Naive thymus-derived CD8-positive, alpha-beta T cell (primary cell): ENCODE measurements at regions not wholly inside any gene's neighbourhood (a gene's known extent, or its start where the extent isn't known, plus 50 kb on each side); places are given as distances from the start of the nearest gene placed in this dataset.

Source experiments
- ATAC-seq, 2 donors: fragments of 150-1000 bp; cut with Tn5 transposase in 1 of 2; sonication (Bioruptor Pico), chemical (Tn5 transposase) in 1 of 2; 1 replicate in 1 of 2; 2 replicates in 1 of 2; pipeline ENCODE4 v1.10.0; 2021; ENCODE audit warnings: mild to moderate bottlenecking in 2 of 2, moderate library complexity in 2 of 2
- POLR2A ChIA-PET: fragments of 350-600 bp; sonication (Branson Sonifier 250); formaldehyde crosslinking; loops from one replicate; lab custom pipeline; 2021; ENCODE audit warnings: antibody characterized with exemption; lab: Charles Lee
- DNase-seq, 10 donors: peaks; one replicate each; pipeline versions ENCODE4 v3.0.0 to v3.0.0-alpha.2; 2020 to 2022
- H3K27ac Mint-ChIP-seq, 10 donors: one replicate each; pipeline ENCODE4 v1.8.0; 2020 to 2022; ENCODE audit warnings: mild to moderate bottlenecking in 10 of 10, mixed read lengths in 10 of 10, moderate library complexity in 4 of 10, inconsistent platforms in 1 of 10
- H3K27me3 Mint-ChIP-seq, 5 donors: one replicate each; pipeline ENCODE4 v1.8.0; 2021 to 2022; ENCODE audit warnings: mixed read lengths in 5 of 5
- H3K36me3 Mint-ChIP-seq, 3 donors: one replicate each; pipeline ENCODE4 v1.8.0; 2020 to 2022; ENCODE audit warnings: mixed read lengths in 3 of 3, mild to moderate bottlenecking in 2 of 3, inconsistent platforms in 1 of 3
- H3K4me1 Mint-ChIP-seq, 4 donors: one replicate each; pipeline ENCODE4 v1.8.0; 2021 to 2022; ENCODE audit warnings: mixed read lengths in 4 of 4
- H3K4me3 Mint-ChIP-seq, 10 donors: one replicate each; pipeline ENCODE4 v1.8.0; 2020 to 2022; ENCODE audit warnings: mild to moderate bottlenecking in 10 of 10, mixed read lengths in 10 of 10, moderate library complexity in 6 of 10, inconsistent platforms in 1 of 10
- H3K9me3 Mint-ChIP-seq, 9 donors: one replicate each; pipeline ENCODE4 v1.8.0; 2020 to 2022; ENCODE audit warnings: mixed read lengths in 9 of 9, mild to moderate bottlenecking in 3 of 9, inconsistent platforms in 1 of 9, moderate library complexity in 1 of 9

DNA sequence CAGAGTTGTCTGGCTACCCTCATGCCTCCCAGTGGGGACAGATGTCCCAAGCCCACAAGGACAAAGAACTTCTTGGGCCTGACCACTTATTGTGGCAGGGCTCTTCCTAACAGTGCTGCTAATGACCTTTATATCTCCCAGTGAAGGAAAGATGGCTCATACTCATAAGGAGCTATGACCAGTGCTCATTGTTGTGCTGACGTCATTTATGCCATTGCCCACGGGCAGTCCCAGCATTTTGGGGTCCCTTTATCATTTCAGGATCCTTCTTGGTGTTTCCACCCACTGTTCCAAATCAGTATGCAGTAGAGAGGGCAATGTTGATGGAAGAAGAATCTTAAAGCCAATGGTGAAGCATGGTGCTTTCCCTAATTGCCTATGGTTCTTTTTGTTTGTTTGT is 1640.0 kb upstream of the PRR20A start:
- POLR2A ChIA-PET: no interaction called here
- H3K36me3 Mint-ChIP-seq: no peaks in the 10 kb centered on the region
- H3K4me3 Mint-ChIP-seq: no peak overlapping the region
- H3K27ac Mint-ChIP-seq: no peak overlapping the region
- no peaks in the 10 kb centered on the region for H3K4me1 Mint-ChIP-seq
- DNase-seq (no peak), ATAC-seq (no peak)
- H3K9me3 Mint-ChIP-seq: peaks cover 7 to 39% (median 18%) of the 10 kb centered on the region in 9 donors
- H3K27me3 Mint-ChIP-seq: no peaks in the 10 kb centered on the region

- Mint-ChIP-seq H3K36me3 (no peaks in the 10 kb centered on the region), H3K27ac (no peak overlapping the region), H3K9me3 (peaks cover 0 to 15% (median 8%) of the 10 kb centered on the region in 9 donors), H3K27me3 (no peaks in the 10 kb centered on the region), H3K4me1 (no peaks in the 10 kb centered on the region), H3K4me3 (no peak overlapping the region)
- no peak for ATAC-seq
- DNase-seq: no peak
- POLR2A ChIA-PET: no interaction called here
Measured at GRCh38 chr13:55516610-55517009, 1624.1 kb upstream of the PRR20A start.

- POLR2A ChIA-PET: no interaction called here
- Mint-ChIP-seq H3K4me3 (no peak overlapping the region), H3K27me3 (no peaks in the 10 kb centered on the region), H3K27ac (no peak overlapping the region), H3K9me3 (peaks cover 0 to 15% (median 9%) of the 10 kb centered on the region in 9 donors), H3K4me1 (no peaks in the 10 kb centered on the region), H3K36me3 (no peaks in the 10 kb centered on the region)
- DNase-seq (no peak), ATAC-seq (no peak)
Measured at GRCh38 chr13:55517312-55517711, 1623.4 kb upstream of the PRR20A start.

DNA sequence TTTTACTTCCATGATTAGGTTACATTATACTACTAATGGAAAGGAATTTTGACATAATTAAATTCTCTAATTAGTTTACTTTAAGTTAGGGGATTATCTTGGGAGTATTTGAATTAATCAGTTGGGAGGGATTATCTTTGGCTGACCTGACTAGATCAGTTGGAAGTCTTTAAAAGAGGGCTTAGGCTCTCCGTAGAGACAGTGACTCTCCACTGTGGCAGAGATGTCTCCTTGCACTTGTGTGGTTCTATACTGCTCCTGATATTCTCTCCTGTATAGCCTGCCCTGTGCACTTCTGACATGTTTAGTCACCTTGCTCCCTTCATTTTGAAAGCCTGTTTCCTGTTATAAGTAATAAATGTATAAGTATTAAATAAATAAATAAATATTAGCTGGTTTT is 1612.3 kb upstream of the PRR20A start:
- ATAC-seq: no peak
- Mint-ChIP-seq H3K4me1 (no peaks in the 10 kb centered on the region), H3K27me3 (no peaks in the 10 kb centered on the region), H3K9me3 (peaks cover 0 to 28% (median 7%) of the 10 kb centered on the region in 9 donors), H3K36me3 (no peaks in the 10 kb centered on the region), H3K4me3 (no peak overlapping the region), H3K27ac (no peak overlapping the region)
- POLR2A ChIA-PET: no interaction called here
- no peak for DNase-seq

DNA sequence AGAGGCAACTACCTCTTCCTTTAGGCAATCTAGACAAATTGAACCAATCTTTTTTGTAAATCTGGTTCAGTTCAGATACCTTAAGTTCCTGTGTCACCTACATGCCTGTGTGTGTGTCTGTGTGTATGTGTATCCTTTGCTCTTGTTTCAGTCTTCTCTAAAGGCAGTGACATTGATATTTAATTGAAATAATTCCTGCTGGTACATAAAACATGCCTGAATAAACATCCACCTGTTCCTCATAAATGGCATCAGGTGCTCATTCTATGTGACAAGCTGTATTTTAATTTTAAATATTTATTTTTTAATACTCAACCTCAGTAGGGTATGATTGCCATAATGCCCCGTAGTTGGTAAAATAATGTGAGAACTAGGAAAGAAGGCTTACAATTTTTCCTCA is 1606.4 kb upstream of the PRR20A start:
- Mint-ChIP-seq H3K27me3 (no peaks in the 10 kb centered on the region), H3K9me3 (peaks cover 2 to 27% (median 9%) of the 10 kb centered on the region in 9 donors), H3K4me1 (no peaks in the 10 kb centered on the region), H3K36me3 (no peaks in the 10 kb centered on the region), H3K4me3 (no peak overlapping the region), H3K27ac (no peak overlapping the region)
- POLR2A ChIA-PET: no interaction called here
- DNase-seq: no peak
- no peak for ATAC-seq

GRCh38 chr13:55538424-55538823 is 1602.3 kb upstream of the PRR20A start:
- H3K9me3 Mint-ChIP-seq: peaks cover 2 to 20% (median 5%) of the 10 kb centered on the region in 9 donors

GRCh38 chr13:55543053-55543452 is 1597.7 kb upstream of the PRR20A start:
- Mint-ChIP-seq H3K36me3 (no peaks in the 10 kb centered on the region), H3K9me3 (peaks cover 1 to 28% (median 5%) of the 10 kb centered on the region in 9 donors)
- POLR2A ChIA-PET: no interaction called here

More at GRCh38 chr13:55538424-55538823, 1602.3 kb upstream of the PRR20A start:
- H3K4me1 Mint-ChIP-seq: no peaks in the 10 kb centered on the region
- H3K4me3 Mint-ChIP-seq: no peak overlapping the region
- no peaks in the 10 kb centered on the region for H3K27me3 Mint-ChIP-seq
- H3K27ac Mint-ChIP-seq: no peak overlapping the region
- no peaks in the 10 kb centered on the region for H3K36me3 Mint-ChIP-seq
- DNase-seq (no peak), ATAC-seq (no peak)
- POLR2A ChIA-PET: no interaction called here

GRCh38 chr13:55550624-55551023 is 1590.1 kb upstream of the PRR20A start:
- DNase-seq: no peak
- Mint-ChIP-seq H3K27ac (no peak overlapping the region), H3K36me3 (peaks cover 0 to 7% (median 0%) of the 10 kb centered on the region in 3 donors), H3K4me1 (no peaks in the 10 kb centered on the region), H3K27me3 (no peaks in the 10 kb centered on the region), H3K9me3 (peaks cover 3 to 30% (median 17%) of the 10 kb centered on the region in 9 donors), H3K4me3 (no peak overlapping the region)
- POLR2A ChIA-PET: no interaction called here
- no peak for ATAC-seq

More at GRCh38 chr13:55543053-55543452, 1597.7 kb upstream of the PRR20A start:
- Mint-ChIP-seq H3K27ac (no peak overlapping the region), H3K27me3 (no peaks in the 10 kb centered on the region), H3K4me3 (no peak overlapping the region), H3K4me1 (no peaks in the 10 kb centered on the region)
- no peak for DNase-seq
- ATAC-seq: no peak

DNA sequence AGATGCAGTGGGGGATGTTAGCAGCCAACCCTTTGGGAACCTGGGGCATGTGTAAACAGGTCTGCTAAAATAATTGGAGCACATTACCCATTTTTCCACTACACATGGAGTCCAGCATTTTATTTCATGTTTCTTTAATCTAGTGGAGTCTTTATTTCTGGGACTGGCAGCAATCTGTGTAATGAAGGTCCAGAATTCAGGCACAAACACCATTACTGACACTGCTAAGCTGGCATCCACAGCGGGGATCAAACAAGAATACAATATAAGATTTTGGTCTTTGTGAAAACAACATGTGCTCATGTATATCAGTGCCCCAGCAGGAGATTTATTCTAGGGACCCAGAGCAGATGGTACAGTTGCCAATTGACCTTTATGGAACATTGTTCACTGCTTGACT is 1587.0 kb upstream of the PRR20A start:
- H3K9me3 Mint-ChIP-seq: peaks cover 5 to 40% (median 25%) of the 10 kb centered on the region in 9 donors
- POLR2A ChIA-PET: no interaction called here
- no peak for DNase-seq
- no peak overlapping the region for H3K4me3 Mint-ChIP-seq
- ATAC-seq: no peak
- no peaks in the 10 kb centered on the region for H3K4me1 Mint-ChIP-seq
- H3K27me3 Mint-ChIP-seq: no peaks in the 10 kb centered on the region
- H3K27ac Mint-ChIP-seq: no peak overlapping the region
- peaks cover 0 to 7% (median 0%) of the 10 kb centered on the region in 3 donors for H3K36me3 Mint-ChIP-seq

DNA sequence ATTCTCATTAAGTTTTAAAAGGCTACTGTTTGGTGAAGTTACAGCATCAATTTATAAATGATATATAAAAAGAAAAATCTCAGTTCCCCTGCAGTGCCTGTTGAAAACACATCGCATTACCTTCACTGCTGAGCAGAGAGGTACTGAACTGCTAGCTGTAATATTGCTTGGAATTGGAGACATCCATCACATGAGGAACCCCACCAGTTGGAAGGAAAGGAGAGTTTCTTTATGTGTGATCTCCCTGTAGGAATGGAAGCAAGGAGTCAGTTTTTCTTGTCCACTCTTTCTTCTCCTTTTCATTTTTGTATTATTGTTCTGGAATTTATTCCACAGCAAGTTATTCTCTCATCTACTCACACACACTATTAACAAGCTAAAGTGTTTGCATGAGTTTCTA is 1586.0 kb upstream of the PRR20A start:
- Mint-ChIP-seq H3K4me3 (no peak overlapping the region), H3K4me1 (no peaks in the 10 kb centered on the region), H3K27me3 (no peaks in the 10 kb centered on the region), H3K36me3 (peaks cover 0 to 7% (median 0%) of the 10 kb centered on the region in 3 donors), H3K9me3 (peaks cover 5 to 38% (median 22%) of the 10 kb centered on the region in 9 donors), H3K27ac (no peak overlapping the region)
- POLR2A ChIA-PET: no interaction called here
- ATAC-seq: no peak
- no peak for DNase-seq

- DNase-seq: no peak
- Mint-ChIP-seq H3K27ac (no peak overlapping the region), H3K9me3 (peaks cover 0 to 31% (median 13%) of the 10 kb centered on the region in 9 donors), H3K27me3 (no peaks in the 10 kb centered on the region), H3K4me1 (no peaks in the 10 kb centered on the region), H3K36me3 (no peaks in the 10 kb centered on the region), H3K4me3 (no peak overlapping the region)
- POLR2A ChIA-PET: no interaction called here
- no peak for ATAC-seq
Measured at GRCh38 chr13:55560331-55560730, 1580.4 kb upstream of the PRR20A start.

DNA sequence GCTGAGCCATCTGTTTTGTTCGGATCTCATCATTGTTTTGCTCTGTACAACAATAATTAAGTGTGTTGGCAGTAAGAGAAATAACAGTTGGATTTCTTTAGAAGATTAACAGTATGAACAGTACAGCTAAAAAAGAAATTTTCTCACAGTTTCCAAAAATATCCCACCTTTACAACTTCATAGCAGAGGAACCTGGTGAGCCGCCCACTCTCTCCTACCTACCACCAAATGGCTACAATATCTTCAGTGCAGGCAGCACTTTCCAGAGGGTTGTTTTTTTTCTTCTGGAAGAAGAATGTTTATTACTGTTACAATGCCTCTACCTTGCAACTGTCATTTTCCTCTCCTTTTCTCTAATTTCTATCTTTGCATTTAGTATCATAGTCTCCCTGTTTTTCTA is 1577.5 kb upstream of the PRR20A start:
- ATAC-seq (no peak), DNase-seq (no peak)
- H3K9me3 Mint-ChIP-seq: peaks cover 2 to 13% (median 8%) of the 10 kb centered on the region in 9 donors
- H3K4me3 Mint-ChIP-seq: no peak overlapping the region
- no peaks in the 10 kb centered on the region for H3K27me3 Mint-ChIP-seq
- POLR2A ChIA-PET: no interaction called here
- H3K27ac Mint-ChIP-seq: no peak overlapping the region
- H3K4me1 Mint-ChIP-seq: no peaks in the 10 kb centered on the region
- H3K36me3 Mint-ChIP-seq: no peaks in the 10 kb centered on the region

DNA sequence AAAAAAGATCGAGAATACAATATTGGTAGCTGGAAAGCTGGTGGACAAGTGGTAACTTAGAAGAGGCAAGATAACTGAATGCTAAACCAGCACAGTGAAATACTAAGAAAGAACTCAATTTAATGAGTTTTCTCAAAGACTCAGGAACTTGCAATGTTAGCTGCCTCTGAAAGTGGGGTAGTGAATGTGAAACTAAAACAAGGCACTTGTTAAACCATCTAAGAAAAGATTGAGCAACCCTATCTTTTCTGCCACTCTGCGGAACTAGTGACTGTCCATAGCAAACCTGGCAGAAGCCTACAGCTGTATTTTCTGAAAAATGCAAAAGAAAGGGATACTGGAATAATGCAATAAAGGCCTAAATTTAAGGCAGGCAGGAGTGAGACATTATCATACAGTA is 1574.4 kb upstream of the PRR20A start:
- DNase-seq (no peak), ATAC-seq (no peak)
- Mint-ChIP-seq H3K27ac (no peak overlapping the region), H3K36me3 (no peaks in the 10 kb centered on the region), H3K27me3 (no peaks in the 10 kb centered on the region), H3K4me3 (no peak overlapping the region), H3K9me3 (peaks cover 2 to 9% (median 5%) of the 10 kb centered on the region in 9 donors), H3K4me1 (no peaks in the 10 kb centered on the region)
- POLR2A ChIA-PET: no interaction called here

DNA sequence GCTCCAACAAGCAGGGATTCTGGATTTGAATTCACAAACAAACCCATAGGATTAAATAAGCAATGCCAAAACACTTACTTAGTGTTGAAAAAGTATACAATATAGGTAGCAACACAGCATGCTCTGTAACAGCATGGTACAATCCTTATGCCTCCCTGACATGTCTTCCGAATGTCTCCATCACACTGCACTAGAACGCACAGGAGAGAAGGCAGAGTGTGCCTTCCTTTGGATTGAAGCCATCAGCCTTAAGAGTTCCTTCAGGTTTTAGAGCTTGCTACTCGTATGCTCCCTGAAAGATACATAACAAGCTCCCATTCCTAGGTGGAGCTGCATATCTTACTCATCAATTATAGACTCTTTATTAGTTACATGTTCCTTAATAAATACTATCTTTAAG is 1573.9 kb upstream of the PRR20A start:
- Mint-ChIP-seq H3K27me3 (no peaks in the 10 kb centered on the region), H3K36me3 (no peaks in the 10 kb centered on the region), H3K9me3 (peaks cover 2 to 14% (median 5%) of the 10 kb centered on the region in 9 donors), H3K4me3 (no peak overlapping the region), H3K27ac (no peak overlapping the region), H3K4me1 (no peaks in the 10 kb centered on the region)
- no peak for ATAC-seq
- no peak for DNase-seq
- POLR2A ChIA-PET: no interaction called here
